Globus pallidus (tissue), 1 donor: ENCODE measurements at regions not wholly inside any gene's neighbourhood (a gene's known extent, or its start where the extent isn't known, plus 50 kb on each side); places are given as distances from the start of the nearest gene placed in this dataset.

ENCODE experiments used
- DNase-seq: peaks from one replicate; pipeline ENCODE4 v3.0.0-alpha.2; 2015; ENCODE audit warnings: low spot score

- no peak for DNase-seq
These were observed 173.8 kb upstream of the MVB12B start for GRCh38 chr9:126152622-126153362.

GRCh38 chr9:126153382-126153781, 173.2 kb upstream of the MVB12B start:
- DNase-seq, result no peak

GRCh38 chr9:126154182-126154827, 172.3 kb upstream of the MVB12B start:
- no peak for DNase-seq

GRCh38 chr9:126154869-126155268, 171.8 kb upstream of the MVB12B start:
- no peak for DNase-seq

GRCh38 chr9:126155756-126156664, 170.6 kb upstream of the MVB12B start:
- no peak for DNase-seq

GRCh38 chr9:126156898-126157297, 169.7 kb upstream of the MVB12B start:
- DNase-seq, result no peak

- no peak for DNase-seq
These were observed 169.2 kb upstream of the MVB12B start for GRCh38 chr9:126157423-126157822.

- DNase-seq, result no peak
These were observed 168.6 kb upstream of the MVB12B start for GRCh38 chr9:126157826-126158587.

- DNase-seq, result no peak
These were observed 167.8 kb upstream of the MVB12B start for GRCh38 chr9:126158588-126159429.

- DNase-seq, result no peak
These were observed 167.1 kb upstream of the MVB12B start for GRCh38 chr9:126159430-126160060.

GRCh38 chr9:126160067-126160853, 166.4 kb upstream of the MVB12B start:
- DNase-seq, result no peak

GRCh38 chr9:126160854-126161329, 165.7 kb upstream of the MVB12B start:
- DNase-seq, result no peak

GRCh38 chr9:126162611-126163381, 163.8 kb upstream of the MVB12B start:
- no peak for DNase-seq

GRCh38 chr9:126164796-126165525, 161.7 kb upstream of the MVB12B start:
- no peak for DNase-seq

- DNase-seq, result no peak
These were observed 160.9 kb upstream of the MVB12B start for GRCh38 chr9:126165755-126166154.

- no peak for DNase-seq
These were observed 160.3 kb upstream of the MVB12B start for GRCh38 chr9:126166291-126166690.

- no peak for DNase-seq
These were observed 159.8 kb upstream of the MVB12B start for GRCh38 chr9:126166866-126167265.

GRCh38 chr9:126169736-126170135, 156.9 kb upstream of the MVB12B start:
- no peak for DNase-seq
